ENCODE measurements at regions not wholly inside any gene's neighbourhood (a gene's known extent, or its start where the extent isn't known, plus 50 kb on each side); places are given as distances from the start of the nearest gene placed in this dataset.

DNA sequence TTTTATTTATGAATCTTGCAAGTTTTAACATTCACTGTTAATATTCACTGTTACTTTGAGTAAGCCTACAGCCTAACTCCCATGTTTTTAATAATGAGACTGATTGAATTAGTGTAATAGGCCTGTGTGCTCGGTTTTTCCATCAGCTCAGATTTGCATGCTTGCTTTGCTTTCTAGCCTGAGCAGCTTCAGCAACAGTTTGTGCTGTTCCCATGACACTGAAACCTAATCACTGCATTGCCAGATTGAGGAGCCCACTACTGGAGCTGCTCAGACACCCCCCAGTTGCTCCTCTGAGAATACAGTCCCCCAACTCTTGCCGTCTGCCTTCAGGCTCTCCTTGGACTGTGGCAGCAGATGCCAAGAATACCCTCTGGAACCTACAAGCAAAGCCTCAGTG is 695.4 kb downstream of the BRINP3 start:
- H3K4me2 ChIP-seq (ENCODE audit: insufficient read depth, low read length), result no peak overlapping the region
- H3K9me3 ChIP-seq (ENCODE audit: low read depth, low read length), result no peaks in the 10 kb centered on the region
- H2AFZ ChIP-seq (ENCODE audit: low read length), result no peak overlapping the region
- TF ChIP-seq, protein P1, sequence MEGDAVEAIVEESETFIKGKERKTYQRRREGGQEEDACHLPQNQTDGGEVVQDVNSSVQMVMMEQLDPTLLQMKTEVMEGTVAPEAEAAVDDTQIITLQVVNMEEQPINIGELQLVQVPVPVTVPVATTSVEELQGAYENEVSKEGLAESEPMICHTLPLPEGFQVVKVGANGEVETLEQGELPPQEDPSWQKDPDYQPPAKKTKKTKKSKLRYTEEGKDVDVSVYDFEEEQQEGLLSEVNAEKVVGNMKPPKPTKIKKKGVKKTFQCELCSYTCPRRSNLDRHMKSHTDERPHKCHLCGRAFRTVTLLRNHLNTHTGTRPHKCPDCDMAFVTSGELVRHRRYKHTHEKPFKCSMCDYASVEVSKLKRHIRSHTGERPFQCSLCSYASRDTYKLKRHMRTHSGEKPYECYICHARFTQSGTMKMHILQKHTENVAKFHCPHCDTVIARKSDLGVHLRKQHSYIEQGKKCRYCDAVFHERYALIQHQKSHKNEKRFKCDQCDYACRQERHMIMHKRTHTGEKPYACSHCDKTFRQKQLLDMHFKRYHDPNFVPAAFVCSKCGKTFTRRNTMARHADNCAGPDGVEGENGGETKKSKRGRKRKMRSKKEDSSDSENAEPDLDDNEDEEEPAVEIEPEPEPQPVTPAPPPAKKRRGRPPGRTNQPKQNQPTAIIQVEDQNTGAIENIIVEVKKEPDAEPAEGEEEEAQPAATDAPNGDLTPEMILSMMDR (IDR thresholded peaks at IDR 0.05; ENCODE audit: extremely low read depth, low read depth, low read length), result no peak
- H3K27me3 ChIP-seq (ENCODE audit: insufficient read depth, low read length), result no peaks in the 10 kb centered on the region
- no peaks in the 10 kb centered on the region for H4K20me1 ChIP-seq (ENCODE audit: insufficient read depth, low read length)
- H3K79me2 ChIP-seq (ENCODE audit: insufficient read depth, low read length), result no peaks in the 10 kb centered on the region
- DNase-seq (ENCODE audit: insufficient read length, low spot score, missing footprints), result no peak
- no peaks in the 10 kb centered on the region for H3K36me3 ChIP-seq (ENCODE audit: insufficient read depth, low read length)
- no peak overlapping the region for H3K27ac ChIP-seq (ENCODE audit: low read depth, low read length)
- no peaks in the 10 kb centered on the region for H3K4me1 ChIP-seq (ENCODE audit: insufficient read depth, low read length)
- H3K4me3 ChIP-seq (ENCODE audit: insufficient read depth, low read length), result no peak overlapping the region

DNA sequence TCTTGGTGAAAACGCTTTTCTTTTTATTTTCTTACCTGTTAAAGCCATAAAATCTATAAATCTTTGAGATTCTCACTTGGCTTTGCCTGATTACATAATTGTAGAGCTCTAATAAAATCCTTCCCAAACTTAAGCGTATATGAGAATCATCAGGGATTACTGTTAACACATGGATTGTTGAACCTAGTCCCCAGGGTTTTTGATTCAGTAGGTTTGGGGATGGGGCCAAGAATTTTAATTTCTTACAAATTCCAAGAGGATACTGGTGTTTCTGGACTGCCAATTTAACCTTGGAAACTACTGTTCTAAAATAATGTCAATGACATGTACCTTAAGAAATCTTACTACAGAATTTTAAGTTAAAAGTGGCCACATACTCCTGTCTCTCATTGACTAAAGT is 694.2 kb downstream of the BRINP3 start:
- Histone ChIP-seq H3K27me3 (ENCODE audit: insufficient read depth, low read length) (no peaks in the 10 kb centered on the region), H3K4me2 (ENCODE audit: insufficient read depth, low read length) (no peak overlapping the region), H4K20me1 (ENCODE audit: insufficient read depth, low read length) (no peaks in the 10 kb centered on the region), H3K79me2 (ENCODE audit: insufficient read depth, low read length) (no peaks in the 10 kb centered on the region), H3K4me3 (ENCODE audit: insufficient read depth, low read length) (no peak overlapping the region), H2AFZ (ENCODE audit: low read length) (no peak overlapping the region), H3K27ac (ENCODE audit: low read depth, low read length) (no peak overlapping the region), H3K9me3 (ENCODE audit: low read depth, low read length) (no peaks in the 10 kb centered on the region), H3K36me3 (ENCODE audit: insufficient read depth, low read length) (no peaks in the 10 kb centered on the region), H3K4me1 (ENCODE audit: insufficient read depth, low read length) (no peaks in the 10 kb centered on the region)
- no peak for DNase-seq (ENCODE audit: insufficient read length, low spot score, missing footprints)
- TF ChIP-seq, protein P1 (IDR thresholded peaks at IDR 0.05; ENCODE audit: extremely low read depth, low read depth, low read length), result no peak

DNA sequence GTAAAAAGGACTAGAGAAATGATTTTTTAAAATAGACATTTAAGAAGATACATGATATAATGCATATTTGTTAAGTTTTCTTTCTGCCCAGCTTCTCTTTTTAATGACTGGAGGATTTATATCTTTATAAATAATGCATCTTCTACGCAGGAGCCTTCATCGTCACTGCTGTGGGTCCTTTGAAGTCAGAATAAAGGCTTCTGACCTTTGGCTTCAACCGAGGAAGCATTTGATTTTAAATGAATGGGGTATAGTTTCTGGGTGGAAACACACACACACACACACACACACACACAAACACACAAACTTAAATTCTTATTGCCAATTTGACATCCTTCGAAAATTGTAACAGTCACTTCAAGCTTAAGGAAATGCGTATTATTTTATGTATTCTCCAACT is 690.9 kb downstream of the BRINP3 start:
- DNase-seq (ENCODE audit: insufficient read length, low spot score, missing footprints), result no peak
- Histone ChIP-seq H3K36me3 (ENCODE audit: insufficient read depth, low read length) (no peaks in the 10 kb centered on the region), H2AFZ (ENCODE audit: low read length) (no peak overlapping the region), H3K4me2 (ENCODE audit: insufficient read depth, low read length) (no peak overlapping the region), H3K4me3 (ENCODE audit: insufficient read depth, low read length) (no peak overlapping the region), H3K27ac (ENCODE audit: low read depth, low read length) (no peak overlapping the region), H3K4me1 (ENCODE audit: insufficient read depth, low read length) (no peaks in the 10 kb centered on the region), H3K27me3 (ENCODE audit: insufficient read depth, low read length) (no peaks in the 10 kb centered on the region), H4K20me1 (ENCODE audit: insufficient read depth, low read length) (no peaks in the 10 kb centered on the region), H3K9me3 (ENCODE audit: low read depth, low read length) (no peaks in the 10 kb centered on the region), H3K79me2 (ENCODE audit: insufficient read depth, low read length) (no peaks in the 10 kb centered on the region)
- TF ChIP-seq, protein P1 (IDR thresholded peaks at IDR 0.05; ENCODE audit: extremely low read depth, low read depth, low read length), result no peak

DNA sequence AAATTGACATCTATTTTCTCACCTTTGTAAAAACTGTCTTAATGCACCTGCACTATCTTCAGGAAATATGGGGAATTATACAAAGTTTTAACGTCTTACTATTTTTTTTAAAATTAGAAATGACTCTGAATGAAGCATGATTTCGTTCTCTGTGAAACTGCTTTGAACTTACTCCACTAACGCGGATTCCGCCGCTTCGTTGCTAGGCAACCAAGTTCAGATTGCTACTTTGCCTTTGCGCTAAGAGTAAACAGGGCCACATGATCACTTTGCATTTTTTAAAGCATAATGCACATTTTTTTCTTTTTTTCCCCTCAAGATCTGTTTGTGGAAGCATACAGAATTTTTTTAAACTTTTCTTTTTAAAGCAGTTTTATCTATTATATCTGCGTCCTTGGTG is 690.5 kb downstream of the BRINP3 start:
- H3K27me3 ChIP-seq (ENCODE audit: insufficient read depth, low read length), result no peaks in the 10 kb centered on the region
- H3K36me3 ChIP-seq (ENCODE audit: insufficient read depth, low read length), result no peaks in the 10 kb centered on the region
- TF ChIP-seq, protein P1 (IDR thresholded peaks at IDR 0.05; ENCODE audit: extremely low read depth, low read depth, low read length), result no peak
- no peak for DNase-seq (ENCODE audit: insufficient read length, low spot score, missing footprints)
- no peaks in the 10 kb centered on the region for H3K9me3 ChIP-seq (ENCODE audit: low read depth, low read length)
- H4K20me1 ChIP-seq (ENCODE audit: insufficient read depth, low read length), result no peaks in the 10 kb centered on the region
- H3K4me1 ChIP-seq (ENCODE audit: insufficient read depth, low read length), result no peaks in the 10 kb centered on the region
- H3K4me3 ChIP-seq (ENCODE audit: insufficient read depth, low read length), result no peak overlapping the region
- no peak overlapping the region for H3K27ac ChIP-seq (ENCODE audit: low read depth, low read length)
- H3K4me2 ChIP-seq (ENCODE audit: insufficient read depth, low read length), result no peak overlapping the region
- no peaks in the 10 kb centered on the region for H3K79me2 ChIP-seq (ENCODE audit: insufficient read depth, low read length)
- no peak overlapping the region for H2AFZ ChIP-seq (ENCODE audit: low read length)
